GM19099 (cell line): ENCODE measurements at regions not wholly inside any gene's neighbourhood (a gene's known extent, or its start where the extent isn't known, plus 50 kb on each side); places are given as distances from the start of the nearest gene placed in this dataset.

Experiments used
- POLR2A ChIP-seq: IDR thresholded peaks from 3 replicates; pipeline ENCODE4 v1.6.1; 2011; ENCODE audit warnings: low read depth; ENCODE audit not compliant: insufficient read length; ENCODE audit errors: extremely low read depth

DNA sequence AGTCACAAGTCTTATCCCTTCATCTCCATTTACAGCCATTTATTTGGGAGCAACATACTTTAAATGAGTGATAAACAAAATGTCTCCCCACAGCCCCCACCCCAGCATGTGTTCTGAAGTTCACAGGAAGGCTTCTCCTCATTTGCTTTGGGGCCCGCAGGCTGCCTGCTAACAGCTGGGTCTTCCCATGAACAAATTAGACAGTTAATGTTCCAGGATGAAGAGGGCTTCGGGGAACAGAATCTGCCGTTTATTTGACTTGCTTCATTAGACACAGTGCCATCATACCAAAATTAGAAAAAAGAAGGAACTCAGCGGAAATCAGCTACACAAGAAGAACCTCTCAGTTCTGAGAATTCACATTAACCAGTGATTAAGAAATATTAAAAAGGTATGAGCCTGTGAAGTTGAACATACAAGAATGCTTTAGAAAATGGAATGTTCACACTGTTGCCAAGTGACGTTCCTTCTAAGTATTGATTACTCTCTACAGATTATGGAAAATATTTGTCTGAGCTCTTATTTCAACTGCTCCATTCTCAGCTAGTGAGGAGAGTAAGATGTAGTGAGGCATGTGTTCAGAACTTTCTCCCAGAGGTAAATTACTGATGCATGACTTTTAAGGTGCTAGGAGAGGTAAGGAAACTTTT lies 107.5 kb upstream of the THBS1 start:
- TF ChIP-seq POLR2A: no peak

DNA sequence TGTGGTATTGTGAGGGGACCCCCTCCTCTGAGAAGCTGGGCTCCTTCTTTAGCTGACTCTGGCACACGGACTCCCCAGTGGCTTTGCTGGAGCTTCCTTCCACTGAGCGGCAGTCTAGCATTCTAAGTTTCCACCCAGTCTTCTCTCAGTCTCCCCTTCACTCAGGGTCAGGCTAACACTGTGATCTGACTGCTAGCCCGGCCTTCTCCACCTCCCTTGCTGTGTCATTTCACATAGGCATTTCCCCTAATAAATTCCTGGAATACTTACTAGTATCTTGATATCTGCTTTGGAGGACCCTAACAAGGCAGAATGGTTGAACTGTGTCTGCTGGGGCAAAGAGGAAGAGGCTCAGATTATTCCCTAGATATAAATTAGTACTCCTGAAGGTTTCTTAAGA lies 106.2 kb upstream of the THBS1 start:
- TF ChIP-seq POLR2A: no peak

DNA sequence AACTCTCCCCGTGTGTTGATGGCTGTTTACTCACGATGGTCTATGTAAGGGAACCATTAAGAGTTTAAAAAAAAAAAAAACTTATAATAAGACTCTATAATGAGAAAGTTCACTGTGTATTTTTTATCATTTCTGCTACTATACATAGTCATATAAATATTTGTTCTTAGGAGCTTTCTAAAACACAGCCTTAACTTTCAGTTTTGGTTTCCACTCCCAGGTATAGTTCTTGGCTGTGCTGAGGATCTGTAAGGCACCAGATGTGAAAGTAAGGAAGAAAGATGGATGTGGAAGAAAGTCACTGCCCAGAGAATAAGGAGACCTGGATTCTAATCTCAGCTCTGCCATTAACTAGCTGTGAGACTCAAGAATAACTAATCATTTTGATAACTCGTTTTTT lies 101.9 kb upstream of the THBS1 start:
- TF ChIP-seq POLR2A: no peak

DNA sequence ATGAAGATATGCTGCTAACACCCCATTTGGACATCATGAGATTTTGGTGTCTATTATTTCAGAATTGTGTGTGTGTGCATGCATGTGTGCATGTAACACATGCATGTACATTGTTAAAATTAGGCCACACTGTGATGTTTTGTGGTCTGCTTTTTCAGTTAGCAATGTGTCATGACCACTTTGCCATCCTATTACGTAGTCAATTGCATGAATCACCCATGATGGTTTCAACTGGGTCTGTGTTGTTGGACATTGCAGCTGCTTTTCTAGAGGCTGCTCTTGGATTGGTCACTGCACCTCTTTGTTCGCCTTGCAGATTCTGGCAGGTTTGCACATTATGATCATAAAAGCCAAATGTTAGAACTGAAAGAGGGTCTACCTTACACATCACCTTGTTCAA lies 101.0 kb upstream of the THBS1 start:
- TF ChIP-seq POLR2A: no peak

DNA sequence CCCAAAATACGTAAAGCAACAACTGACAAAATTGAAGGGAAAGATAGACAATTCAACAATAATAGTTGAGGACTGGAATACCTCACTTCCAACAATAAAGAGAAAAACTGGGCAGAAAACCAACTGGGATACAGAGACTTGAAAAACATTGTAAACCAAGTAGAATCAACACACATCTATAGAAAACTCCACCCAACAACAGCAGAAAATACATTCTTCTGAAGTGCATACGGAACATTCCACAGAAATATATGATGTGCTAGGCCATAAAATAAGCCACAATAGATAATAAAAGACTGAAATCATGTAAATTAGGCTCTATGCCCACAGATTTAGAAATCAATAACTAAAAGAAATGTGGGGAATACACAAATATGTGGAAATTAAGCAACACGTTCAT lies 98.4 kb upstream of the THBS1 start:
- no peak for TF ChIP-seq POLR2A

DNA sequence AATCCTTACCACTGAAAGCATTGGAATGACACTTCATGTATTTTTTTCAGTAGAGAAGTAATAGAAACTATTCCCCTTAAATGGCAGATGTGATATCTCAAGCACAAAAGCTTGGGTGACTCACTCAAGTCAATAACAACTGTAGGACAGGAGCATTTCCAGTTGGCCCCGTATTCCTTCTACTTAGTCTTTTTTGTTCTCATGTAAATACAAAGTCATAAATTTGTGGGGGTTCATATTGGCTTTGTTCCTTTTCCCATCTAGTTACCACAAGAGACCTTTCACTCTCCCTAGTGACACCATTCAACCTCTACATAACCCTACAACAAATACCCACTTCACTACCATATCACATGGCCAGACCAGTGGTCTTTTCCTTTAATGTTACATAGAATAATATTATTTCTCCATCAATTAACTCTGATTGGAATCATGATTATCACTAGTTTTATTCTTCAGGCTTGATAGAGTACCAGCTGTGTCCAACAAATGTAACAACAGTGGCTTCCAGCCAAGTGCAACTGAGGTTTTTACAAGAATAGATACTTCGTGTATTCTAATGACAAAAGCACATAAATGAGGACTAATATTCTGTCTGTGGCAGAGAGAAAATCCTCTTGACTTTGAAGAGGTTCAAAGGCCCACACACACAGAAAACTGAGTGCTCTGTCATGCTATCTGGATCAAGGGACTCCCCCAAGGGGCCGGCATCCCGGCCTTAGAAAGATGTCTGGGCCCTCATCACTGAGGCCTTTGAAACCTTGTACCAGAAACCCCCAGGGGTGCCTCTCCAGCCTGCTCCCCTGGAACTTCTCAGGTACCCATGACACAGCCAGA lies 94.0 kb upstream of the THBS1 start:
- no peak for TF ChIP-seq POLR2A

DNA sequence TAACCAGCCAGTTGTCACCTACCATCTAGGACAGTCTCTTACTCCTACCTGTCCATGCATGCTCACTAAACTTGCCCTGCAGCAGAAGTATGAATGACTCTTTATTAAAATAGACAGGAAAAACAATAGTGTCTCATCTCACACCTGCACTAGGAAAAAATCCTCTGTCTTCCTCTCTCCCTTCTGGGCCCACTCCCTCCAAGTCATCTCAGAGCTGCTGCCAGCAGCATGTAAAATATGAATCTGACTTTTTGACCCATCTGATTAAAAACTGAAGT lies 93.5 kb upstream of the THBS1 start:
- no peak for TF ChIP-seq POLR2A

DNA sequence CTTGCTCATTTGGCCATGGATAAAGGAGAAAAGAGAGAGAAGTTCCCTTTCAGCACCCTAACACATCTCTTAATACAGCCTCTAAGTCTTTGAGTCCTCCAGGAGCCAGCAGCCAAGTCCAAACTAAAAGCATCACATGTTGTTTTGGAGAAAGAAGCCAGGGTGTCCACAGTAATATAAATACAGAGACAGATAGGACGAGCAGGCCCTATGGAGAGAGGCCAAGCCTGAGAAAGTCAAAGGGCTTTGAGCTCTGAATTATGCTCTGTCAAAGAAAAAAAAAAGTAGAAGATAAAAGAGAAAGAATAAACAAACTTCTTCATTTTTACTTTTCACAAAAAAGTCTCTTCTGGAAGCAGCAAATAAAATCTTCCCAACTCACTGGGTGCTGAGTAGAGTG lies 92.4 kb upstream of the THBS1 start:
- TF ChIP-seq POLR2A: no peak

DNA sequence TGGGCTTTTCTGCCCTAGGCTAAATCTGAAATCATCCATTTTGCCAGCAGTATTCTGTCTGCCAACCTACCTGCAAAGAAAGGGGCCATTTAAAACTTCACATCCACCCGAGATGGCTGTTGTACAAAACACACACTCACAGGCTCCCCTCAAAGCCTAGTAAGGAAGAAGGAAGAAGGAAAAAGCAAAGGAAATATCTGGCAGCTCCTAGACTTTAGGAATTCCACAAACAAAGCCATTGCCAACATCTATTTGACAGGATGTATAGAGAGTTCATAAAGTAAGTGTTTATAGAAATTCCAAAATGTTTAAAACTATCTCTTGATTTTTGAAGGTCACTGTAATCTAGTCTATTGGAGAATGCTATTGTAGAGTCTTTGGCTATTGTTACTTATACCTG lies 91.9 kb upstream of the THBS1 start:
- no peak for TF ChIP-seq POLR2A

DNA sequence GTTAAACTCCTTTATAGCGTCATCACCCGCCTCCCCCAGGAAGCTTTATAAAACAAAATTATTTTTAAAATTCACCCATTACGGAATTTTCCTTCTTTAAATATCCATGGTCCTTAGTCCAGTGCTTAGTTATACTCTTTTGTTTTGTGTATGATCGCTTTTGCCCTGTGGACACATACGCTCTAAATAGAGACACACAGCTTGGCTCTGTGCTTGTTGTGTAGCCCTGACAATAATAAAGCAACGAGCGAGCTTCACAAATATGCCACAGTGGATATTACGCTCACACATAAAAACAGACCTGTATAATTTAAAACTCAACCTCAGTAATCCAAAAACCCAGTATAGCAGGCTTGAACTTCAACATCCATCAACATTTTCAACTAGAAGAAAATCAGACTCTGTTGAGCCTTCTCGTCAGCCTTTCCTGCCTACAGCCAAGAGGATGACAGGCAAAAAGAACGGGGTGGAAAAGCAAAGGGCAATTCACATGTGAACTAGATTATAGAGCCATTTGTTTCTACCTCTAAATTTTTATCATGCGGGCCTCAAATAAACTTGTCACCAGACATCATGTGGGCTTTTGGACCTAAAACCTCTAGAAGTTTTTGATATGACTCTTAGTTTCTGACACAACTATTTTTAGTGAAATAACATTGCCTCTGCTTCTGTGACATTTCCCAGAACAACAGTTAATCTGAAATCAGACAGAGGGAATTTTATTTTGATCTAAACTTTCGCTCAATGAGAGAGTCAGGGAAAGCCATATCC lies 89.6 kb upstream of the THBS1 start:
- no peak for TF ChIP-seq POLR2A

DNA sequence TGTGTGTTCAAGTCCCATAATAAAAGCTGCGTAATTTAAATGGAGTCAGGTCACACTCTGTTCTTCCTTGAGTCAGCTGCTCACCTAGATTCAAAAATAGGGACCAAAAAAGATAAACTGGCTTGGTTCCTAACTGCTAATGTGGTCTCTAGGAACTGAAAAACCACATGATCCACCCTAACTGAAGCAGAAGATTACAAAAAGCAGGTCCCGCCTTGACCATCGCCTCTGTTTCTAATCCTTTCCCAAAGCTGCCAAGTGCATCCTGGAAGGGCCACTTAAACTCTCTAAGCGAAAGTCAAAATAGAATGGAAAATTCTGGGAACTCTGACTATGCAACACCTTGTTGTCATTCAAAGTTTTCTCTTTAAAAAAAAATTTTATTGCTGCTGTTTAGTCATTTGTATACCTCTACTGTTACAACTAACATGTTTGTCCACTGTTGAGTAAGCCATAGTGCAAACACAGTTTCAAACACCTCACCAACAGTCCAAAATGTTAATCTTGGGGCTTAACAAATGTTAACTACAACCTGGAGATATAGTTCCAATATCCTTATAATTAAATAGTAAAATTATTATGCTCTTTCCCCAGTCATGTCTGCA lies 88.9 kb upstream of the THBS1 start:
- no peak for TF ChIP-seq POLR2A

DNA sequence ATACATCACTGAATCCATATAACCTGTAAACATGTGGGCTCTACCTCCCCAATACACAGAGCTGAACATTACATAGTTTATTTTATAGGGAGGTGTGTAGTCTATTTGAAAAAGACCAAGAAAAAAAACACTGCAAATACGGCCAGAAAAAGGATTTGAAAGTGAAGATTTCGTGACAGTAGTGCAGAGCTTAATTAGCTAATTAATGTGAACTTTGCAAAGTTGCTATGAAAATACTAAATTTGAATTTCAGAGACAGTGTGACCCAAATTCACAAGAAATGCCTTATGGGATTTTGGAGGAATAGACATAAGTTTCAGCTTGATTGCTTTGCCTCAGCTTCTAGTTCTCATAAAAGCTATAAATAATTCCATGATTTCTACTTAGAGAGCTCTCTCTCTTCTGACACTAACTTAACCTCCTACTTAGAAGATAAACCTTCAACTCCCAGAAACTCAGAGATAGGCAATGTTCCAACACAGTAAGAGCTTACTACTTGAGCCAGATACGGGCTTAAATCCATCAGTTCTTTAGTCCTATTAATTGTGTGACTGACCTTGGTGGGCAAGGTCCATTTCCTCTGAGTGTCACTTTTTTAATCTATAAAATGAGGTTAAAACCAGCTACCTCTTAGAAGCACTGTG lies 87.3 kb upstream of the THBS1 start:
- no peak for TF ChIP-seq POLR2A

DNA sequence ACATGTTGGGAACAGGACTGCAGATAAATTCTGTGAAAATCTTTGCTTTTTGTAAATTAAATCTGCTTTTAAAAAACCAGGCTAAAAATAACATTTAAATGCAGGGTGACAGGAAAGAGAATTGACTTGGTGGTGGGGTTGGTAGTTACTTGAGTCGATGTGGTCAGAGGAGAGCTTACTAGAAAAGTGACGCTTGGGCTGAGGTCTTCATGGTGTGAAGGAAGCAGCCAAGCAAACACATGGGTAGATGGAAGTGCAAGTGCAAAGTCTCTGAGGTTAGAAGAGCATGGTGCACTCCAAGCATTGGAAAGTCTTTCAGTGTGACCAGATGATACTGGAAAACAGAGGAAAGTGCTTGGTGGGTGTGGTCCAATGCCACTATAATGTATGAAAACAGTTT lies 86.4 kb upstream of the THBS1 start:
- no peak for TF ChIP-seq POLR2A

DNA sequence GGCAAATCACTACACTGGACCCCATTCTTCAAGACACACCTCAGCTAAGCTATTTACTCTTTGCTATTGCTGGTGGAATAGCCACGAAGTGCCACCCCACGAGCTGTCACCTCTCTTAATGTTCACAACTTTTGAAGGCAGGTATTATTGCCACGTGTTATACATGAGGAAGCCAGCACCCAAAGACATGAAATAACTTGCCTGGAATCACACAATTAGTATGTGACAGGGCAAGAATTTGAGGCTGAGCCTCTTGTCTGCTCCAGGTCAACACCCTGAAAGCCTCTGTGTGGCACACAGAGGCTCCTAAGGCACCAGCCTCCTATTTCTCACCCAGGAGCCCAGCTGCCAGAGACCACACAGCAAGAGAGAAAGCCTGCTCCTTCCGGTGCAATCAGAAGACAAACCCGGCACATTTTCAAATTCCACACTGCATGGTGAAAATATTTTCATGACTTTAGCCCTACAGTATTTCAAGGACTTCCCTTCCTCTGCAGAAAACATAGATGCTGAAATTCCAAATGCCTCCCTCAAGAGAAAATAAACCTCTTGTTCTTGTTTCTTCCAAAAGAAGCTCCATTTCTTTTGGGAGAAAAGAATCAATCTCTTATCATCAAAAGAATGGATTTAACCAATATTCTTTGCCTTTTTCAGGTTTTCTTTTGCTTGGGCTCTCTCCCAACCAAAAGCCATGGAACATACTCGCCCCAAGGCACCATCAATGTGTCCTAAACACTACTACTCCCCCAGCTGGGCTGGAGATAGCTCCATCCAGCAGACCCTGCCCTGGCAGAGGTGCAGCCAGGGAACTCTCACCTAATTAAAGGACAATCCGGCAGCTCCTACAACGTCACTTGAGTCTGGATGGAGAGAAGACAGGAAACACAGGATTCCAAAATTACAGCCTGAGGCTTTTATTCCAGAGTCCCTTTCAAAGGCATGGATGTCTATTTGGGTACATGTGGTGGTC lies 84.7 kb upstream of the THBS1 start:
- no peak for TF ChIP-seq POLR2A

DNA sequence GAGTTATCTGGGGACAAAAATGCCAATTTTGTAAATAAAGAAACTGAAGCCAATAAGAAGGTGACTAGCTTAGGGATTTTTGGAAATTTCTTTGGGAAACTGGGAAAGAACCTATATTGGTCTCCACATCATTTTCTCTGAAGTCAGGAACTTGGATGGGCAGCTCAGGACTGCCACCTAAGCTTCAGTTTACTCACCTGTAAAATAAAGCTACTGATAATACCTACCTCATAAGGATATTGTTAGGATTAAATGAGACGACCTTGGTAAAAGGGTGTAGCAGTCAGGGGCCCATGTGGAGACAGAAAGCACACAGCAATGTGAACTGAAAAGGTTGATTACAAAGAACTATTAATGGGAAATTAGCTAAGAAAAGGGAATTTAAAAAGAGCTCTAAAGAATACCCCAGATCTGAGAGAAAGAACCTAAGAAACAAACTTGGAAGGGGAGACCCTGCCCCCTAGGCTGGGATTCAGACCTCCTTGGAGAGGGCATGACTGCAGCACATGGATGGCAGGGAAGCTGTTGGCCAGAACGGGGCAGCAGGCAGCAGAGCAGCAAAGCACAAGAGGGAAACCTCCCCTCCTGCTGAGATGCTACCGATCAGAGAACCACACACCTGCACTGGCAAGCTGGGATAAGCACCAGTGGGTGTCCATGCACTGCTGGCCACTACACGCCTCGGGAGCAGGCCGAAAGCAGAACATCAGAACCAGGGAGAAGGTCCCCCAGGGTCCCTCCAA lies 83.7 kb upstream of the THBS1 start:
- TF ChIP-seq POLR2A: no peak
